LoVo (cell line): ENCODE measurements at regions not wholly inside any gene's neighbourhood (a gene's known extent, or its start where the extent isn't known, plus 50 kb on each side); places are given as distances from the start of the nearest gene placed in this dataset.
"Not testable (repeated sequence)": the region's sequence is repeated elsewhere in the genome, so short reads cannot be mapped to it uniquely, and the experiment has no call there.

Source experiments
- DNase-seq: peaks from one replicate; pipeline ENCODE4 v3.0.0-alpha.2; 2016; ENCODE audit warnings: low spot score

DNA sequence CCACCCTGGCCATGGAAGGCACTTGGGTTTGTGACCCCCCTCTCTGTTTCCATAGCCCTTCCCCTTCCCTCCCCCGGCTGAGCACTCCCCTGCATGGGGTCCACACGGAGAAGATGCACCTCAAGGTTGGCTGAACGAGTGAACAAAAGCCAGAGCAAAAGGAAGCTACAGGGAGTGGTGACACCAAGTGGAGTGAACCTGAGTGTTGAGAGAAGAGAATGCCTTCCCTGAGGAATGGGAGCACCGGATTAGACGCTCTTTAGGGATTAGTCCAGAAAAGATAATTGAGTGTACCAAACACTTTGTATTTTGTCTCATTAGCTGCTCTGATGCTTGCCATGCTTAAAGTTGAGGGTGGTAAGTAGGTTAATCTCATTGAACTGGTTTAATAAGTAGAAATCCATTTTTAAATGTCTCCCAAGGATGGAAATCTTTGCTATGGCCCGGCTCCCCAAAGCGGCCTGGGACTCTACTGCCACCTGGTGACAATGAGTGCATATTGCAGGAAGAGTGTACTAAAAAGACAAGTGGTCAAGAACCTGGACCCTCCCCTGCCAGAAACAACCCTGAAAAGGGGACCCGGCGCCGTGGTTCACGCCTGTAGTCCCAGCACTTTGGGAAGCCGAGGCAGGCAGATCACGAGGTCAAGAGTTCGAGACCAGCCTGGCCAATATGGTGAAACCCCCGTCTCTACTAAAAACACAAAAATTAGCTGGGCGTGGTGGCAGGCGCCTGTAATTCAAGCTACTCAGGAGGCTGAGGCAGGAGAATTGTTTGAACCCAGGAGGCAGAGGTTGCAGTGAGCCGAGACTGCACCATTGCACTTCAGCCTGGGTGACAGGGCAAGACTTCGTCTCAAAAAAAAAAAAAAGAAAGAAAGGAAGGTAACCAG, 150.6 kb upstream of the ZC3H12A start:
- no peak for DNase-seq

DNA sequence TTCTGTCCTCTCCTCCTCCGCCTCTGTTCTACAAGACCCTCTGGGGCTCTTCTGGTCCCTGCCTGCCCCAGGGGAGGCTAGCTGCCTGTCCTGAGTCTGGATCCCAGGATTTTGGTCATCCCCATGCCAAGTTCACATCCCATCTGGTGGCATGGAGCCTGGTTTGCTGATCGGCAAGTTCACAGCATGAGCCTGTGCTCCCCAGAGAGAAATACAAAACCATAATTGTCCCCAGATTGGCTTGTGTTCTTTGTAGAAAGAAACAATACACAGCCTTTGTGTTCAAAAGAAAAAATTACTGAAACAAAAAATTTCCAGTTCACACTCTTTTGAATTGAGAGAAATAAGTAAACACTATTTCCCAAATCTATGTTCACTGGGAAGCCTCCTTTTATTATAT, 149.4 kb upstream of the ZC3H12A start:
- no peak for DNase-seq

DNA sequence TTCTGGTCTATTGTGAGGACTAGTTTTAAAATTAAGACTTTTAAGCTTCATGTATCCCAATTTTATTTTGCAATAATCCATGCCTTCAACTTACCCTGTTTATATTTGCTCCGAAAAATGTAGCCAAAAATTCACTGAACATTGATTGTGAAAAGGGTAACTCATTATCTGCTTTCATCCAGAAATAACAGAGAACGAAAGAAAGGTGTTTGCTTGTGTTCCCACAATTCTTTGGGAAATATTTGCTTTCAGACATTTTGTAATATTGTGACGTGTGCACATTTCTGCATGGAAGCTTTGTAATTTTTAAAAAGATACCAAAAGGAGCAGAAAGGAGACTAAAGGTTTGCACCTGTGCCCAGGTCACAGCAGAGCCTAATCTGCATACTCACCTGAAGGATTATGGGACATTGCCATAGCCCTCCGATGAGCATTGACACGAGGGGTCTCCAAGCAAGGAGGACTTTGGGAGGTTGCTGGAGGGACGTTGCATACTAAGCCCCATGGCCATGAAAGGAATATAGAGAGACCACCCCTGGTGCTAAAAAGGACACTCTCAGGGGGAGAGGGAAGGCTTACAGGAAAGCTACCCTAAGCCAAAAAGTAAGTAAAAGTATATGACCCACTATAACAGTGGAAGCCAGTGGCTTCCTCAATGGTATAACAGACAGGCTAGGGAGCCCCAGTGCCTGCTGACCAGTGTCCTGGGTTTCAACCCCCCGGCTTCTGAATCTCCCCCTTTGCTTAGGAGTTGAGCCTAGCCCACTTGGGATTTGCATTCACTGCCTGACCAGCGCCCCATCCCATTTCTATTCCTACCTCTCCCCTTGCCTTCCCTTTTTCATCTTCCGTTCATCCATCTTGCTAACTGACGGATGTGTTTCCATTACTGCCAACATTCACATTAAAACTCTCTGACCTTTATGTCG, 148.6 kb upstream of the ZC3H12A start:
- DNase-seq = no peak

GRCh38 chr1:37332126-37332525, 142.3 kb upstream of the ZC3H12A start:
- DNase-seq = no peak

- no peak for DNase-seq
Measured at GRCh38 chr1:37338658-37339057, 135.7 kb upstream of the ZC3H12A start.

DNA sequence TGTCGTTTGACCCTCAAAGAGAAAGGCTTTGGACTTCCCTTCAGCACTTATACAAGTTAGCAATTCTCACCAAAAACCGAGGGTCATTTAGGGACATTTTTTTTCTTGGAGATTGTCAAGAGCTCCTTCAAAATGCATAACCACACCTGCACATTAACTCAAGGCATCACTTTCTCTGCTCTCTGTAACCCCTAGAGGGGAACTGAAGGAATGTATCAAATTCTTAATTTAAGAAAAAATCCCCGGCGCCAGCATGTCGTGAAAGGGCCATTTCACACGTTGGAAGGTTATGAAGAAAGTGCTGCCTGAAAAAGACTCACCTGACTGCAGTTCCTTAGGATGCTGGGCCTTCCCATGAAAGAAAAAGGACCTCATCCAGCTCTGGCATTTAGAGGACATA, 131.6 kb upstream of the ZC3H12A start:
- no peak for DNase-seq

DNA sequence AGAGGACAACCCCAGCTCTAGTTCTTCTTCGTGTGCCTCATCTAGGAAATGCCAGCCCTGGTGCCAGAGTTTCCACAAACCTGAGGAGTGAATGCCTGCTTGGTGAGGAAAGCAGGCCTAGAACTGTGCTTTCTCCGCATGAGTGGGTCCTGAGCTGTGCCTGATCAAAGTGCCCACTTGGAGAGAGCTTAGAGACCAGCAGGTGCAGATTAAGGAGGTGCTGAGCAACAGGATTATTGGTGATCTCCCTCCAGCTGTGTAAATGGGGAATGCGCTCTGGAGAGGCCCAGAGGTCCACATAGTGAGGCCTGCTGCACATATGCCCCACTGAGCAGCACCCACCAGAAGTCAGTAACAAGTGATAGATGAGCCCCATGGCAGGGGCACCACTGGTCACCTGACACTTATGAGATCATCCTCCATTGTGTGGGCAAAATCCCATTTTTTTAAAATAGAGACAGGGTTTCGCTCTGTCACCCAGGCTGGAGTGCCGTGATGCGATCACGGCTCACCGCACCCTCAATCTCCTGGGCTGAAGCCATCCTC, 127.2 kb upstream of the ZC3H12A start:
- no peak for DNase-seq

DNA sequence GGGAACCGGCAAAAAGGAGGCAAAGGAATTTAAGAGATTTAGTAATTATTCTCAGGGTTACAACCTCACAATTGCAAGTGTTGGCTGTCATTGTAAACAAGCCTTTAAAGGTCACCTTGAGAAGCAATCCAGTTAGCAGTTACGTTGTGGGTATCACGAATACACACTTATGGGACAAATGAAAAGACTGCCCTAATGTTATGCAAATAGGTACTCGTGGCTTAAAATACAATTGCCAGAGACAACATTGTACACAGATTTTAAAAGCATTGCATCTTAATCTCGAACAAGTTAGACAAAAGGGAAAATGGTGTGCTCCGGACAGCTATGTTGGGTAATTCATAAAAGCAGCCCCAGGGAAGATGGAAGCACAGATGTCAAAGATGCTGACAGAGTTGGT, 120.5 kb upstream of the ZC3H12A start:
- no peak for DNase-seq

GRCh38 chr1:37354876-37355650, 119.3 kb upstream of the ZC3H12A start:
- DNase-seq = no peak

DNA sequence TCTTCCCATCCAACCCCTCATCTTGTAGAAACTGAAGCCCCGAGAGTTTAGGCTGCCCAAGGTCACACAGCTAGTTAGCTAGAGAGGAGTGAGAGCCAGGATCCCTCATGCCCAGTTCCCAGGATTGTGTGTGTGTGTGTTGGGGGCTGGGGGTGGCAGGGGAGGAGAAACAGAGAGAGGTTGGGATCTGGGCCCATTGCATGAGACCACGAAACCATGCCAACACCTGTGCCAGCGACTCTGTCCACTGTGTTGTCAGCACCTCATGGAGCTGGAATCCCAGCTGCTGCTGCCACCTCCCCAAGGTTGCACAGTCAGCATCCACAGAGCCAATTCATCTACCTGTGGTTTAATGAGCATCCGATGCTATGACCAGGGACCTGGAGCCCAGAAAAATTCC, 115.4 kb upstream of the ZC3H12A start:
- DNase-seq = no peak

- DNase-seq = no peak
Measured at GRCh38 chr1:37360011-37360410, 114.4 kb upstream of the ZC3H12A start.

DNA sequence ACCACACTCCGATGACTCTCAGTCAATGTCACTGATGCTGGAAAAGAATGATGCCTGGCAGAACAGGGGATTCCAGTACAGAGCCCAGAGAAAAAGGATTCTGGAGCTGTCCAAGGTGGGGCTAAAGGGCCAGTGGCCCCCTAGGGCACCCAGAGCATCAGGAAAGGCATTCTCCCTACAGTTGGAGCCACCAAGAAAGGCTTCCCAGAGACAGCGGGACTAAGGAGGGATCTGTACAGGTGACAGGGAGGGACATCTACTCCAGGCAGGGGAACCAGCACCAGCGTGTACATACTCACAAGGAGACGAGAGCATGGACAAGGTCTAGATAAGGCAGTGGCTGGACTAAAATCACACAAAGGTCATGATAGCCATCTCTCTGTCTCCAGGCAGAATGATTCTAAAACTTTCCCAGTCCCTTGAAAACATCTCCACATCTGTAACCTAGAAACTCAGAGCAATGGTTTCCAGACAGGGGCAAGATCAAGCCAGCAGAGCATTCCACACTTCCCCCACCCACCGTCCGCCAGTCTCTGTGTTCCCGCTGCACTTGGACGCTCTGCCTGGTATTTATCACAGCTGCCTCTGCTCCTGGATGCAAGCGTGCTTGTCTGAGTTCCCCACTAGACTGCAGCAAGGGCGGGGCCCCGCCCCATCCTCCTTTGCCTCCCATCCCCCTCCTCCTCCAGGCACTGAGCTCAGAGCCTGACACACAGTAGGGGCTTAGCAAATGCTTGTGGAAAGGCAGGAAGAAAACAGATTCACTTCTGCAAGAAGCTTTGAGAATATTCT, 111.6 kb upstream of the ZC3H12A start:
- DNase-seq = no peak

GRCh38 chr1:37363535-37363934, 110.8 kb upstream of the ZC3H12A start:
- no peak for DNase-seq

- DNase-seq = not testable (repeated sequence)
Measured at GRCh38 chr1:37368665-37369315, 105.6 kb upstream of the ZC3H12A start.

DNA sequence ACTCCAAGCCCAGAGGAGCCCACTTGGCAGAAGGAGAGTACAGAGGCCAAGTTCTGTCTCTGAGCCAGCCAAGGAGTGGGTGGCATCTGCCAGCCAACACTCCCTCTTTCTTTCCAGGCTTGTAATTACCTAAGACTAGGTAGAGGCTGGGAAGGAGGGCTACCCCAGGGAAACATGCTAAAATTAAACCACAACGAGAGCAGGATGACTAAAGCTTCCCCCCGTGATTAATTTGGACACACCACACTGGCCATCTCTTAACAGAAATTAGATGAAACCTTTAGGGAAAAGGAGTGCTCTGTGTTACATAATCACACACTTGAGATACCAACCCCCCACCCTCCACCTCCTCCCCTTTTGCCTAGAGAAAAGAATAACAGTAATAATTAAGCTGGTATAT, 102.1 kb upstream of the ZC3H12A start:
- DNase-seq = no peak

DNA sequence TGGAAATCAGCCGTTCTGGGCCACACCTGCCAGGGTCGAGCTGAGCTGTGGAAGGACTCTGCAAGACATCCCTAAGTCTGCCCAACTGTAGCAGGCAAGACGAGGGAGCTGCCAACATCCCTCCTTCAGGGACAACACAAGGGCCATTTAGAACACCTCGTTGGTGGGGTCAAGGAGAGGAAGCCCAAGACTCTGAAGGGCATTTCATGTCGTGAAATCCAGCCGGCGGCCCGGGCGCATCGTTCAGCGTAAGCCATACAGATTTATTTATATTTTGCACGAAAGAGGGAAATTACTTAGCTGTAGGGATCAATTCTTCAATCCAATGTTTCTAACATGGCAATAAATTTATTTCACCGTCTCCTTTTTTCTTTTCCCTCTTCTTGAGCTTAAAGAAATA, 101.7 kb upstream of the ZC3H12A start:
- DNase-seq = no peak

DNA sequence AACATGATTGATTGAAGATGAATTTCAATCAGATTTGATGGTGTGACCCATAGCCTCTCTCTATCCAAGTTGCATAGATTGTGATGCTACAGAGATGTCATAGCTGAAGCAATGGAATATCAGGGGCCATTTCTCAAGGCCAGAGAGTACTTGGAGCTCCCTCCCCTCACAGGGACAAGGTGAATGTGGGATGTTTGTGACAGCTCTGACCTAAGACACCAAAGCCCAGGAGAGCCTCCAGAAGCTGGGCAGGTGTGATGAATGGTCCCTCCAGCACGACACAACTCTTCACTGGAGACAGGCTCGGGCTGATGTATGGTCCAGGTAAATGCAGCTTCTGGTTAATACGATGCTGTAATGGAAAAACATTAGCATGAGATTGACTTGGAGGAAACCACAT, 101.0 kb upstream of the ZC3H12A start:
- no peak for DNase-seq

DNA sequence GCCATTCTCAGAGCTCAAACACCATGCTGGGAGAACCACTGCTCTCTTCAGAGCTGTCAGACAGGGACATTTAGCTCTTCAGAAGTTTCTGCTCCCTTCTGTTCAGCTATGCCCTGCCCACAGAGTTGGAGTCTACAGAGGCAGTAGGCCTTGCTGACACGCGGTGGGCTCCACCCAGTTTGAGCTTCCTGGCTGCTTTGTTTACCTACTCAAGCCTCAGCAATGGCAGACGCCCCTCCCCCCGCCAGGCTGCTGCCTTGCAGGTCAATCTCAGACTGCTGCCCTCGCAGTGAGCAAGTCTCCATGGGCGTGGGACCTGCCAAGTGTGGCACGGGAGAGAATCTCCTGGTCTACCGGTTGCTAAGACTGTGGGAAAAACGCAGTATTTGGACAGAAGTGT, 93.8 kb upstream of the ZC3H12A start:
- DNase-seq = not testable (repeated sequence)

GRCh38 chr1:37387854-37388253, 86.5 kb upstream of the ZC3H12A start:
- no peak for DNase-seq

GRCh38 chr1:37389327-37389726, 85.1 kb upstream of the ZC3H12A start:
- no peak for DNase-seq
